HK-2 (cell line): ENCODE measurements at regions not wholly inside any gene's neighbourhood (a gene's known extent, or its start where the extent isn't known, plus 50 kb on each side); places are given as distances from the start of the nearest gene placed in this dataset.
"Not testable (repeated sequence)": the region's sequence is repeated elsewhere in the genome, so short reads cannot be mapped to it uniquely, and the experiment has no call there.

Experiments
- DNase-seq: peaks from one replicate; pipeline ENCODE4 v3.0.0-alpha.2; 2018; ENCODE audit not compliant: unreplicated experiment

- DNase-seq: no peak
These were observed 383.3 kb upstream of the CITED2 start for GRCh38 chr6:139757784-139758183.

GRCh38 chr6:139756381-139756780 lies 381.9 kb upstream of the CITED2 start:
- DNase-seq: no peak

GRCh38 chr6:139754898-139755775 lies 380.7 kb upstream of the CITED2 start:
- DNase-seq: no peak

GRCh38 chr6:139753198-139753861 lies 378.9 kb upstream of the CITED2 start:
- DNase-seq: no peak

GRCh38 chr6:139752086-139752485 lies 377.6 kb upstream of the CITED2 start:
- DNase-seq: no peak

GRCh38 chr6:139751179-139751578 lies 376.7 kb upstream of the CITED2 start:
- DNase-seq: no peak

GRCh38 chr6:139748353-139749146 lies 374.1 kb upstream of the CITED2 start:
- DNase-seq: no peak

GRCh38 chr6:139747154-139747553 lies 372.7 kb upstream of the CITED2 start:
- no peak for DNase-seq

GRCh38 chr6:139744891-139745290 lies 370.4 kb upstream of the CITED2 start:
- DNase-seq: no peak

GRCh38 chr6:139743664-139744437 lies 369.4 kb upstream of the CITED2 start:
- DNase-seq: no peak

- no peak for DNase-seq
These were observed 368.2 kb upstream of the CITED2 start for GRCh38 chr6:139742671-139743070.

GRCh38 chr6:139738801-139739455 lies 364.5 kb upstream of the CITED2 start:
- no peak for DNase-seq

- no peak for DNase-seq
These were observed 362.0 kb upstream of the CITED2 start for GRCh38 chr6:139736325-139736906.

- DNase-seq: peak; percentile 28
These were observed 358.0 kb upstream of the CITED2 start for GRCh38 chr6:139732451-139732850.

GRCh38 chr6:139730340-139730974 lies 356.0 kb upstream of the CITED2 start:
- no peak for DNase-seq

- DNase-seq: no peak
These were observed 354.5 kb upstream of the CITED2 start for GRCh38 chr6:139728876-139729427.

GRCh38 chr6:139726272-139726671 lies 351.8 kb upstream of the CITED2 start:
- DNase-seq: not testable (repeated sequence)

- DNase-seq: no peak
These were observed 348.1 kb upstream of the CITED2 start for GRCh38 chr6:139722530-139722929.

- DNase-seq: no peak
These were observed 347.5 kb upstream of the CITED2 start for GRCh38 chr6:139721954-139722353.
